SK-N-SH treated with all-trans-retinoic acid at 6 μM for 48 hours (cell line): ENCODE measurements at regions not wholly inside any gene's neighbourhood (a gene's known extent, or its start where the extent isn't known, plus 50 kb on each side); places are given as distances from the start of the nearest gene placed in this dataset.

Experiments
- ARNTL ChIP-seq: fragments of 450-650 bp; formaldehyde crosslinking; IDR thresholded peaks from 2 replicates; pipeline ENCODE4 v1.5.0; 2020; ENCODE audit warnings: low read depth, mild to moderate bottlenecking, moderate library complexity, borderline replicate concordance
- PPARA ChIP-seq: fragments of 250-450 bp; sonication (Bioruptor Pico); IDR thresholded peaks from 2 replicates; pipeline ENCODE4 v1.5.0; 2020; ENCODE audit warnings: mild to moderate bottlenecking, borderline replicate concordance
- ZNF565 ChIP-seq: fragments of 450-650 bp; formaldehyde crosslinking; conservative IDR thresholded peaks from 2 replicates; pipeline ENCODE4 v1.5.0; 2020; ENCODE audit warnings: low read depth, mild to moderate bottlenecking, moderate library complexity
- ZNF70 ChIP-seq: fragments of 450-650 bp; formaldehyde crosslinking; IDR thresholded peaks from 2 replicates; pipeline ENCODE4 v1.5.0; 2020; ENCODE audit warnings: mild to moderate bottlenecking, moderate library complexity
- TF ChIP-seq, protein P1 (sequence below): fragments of 250-450 bp; sonication (Bioruptor Pico); IDR thresholded peaks from 2 replicates; pipeline ENCODE4 v1.8.0; 2020; ENCODE audit warnings: mild to moderate bottlenecking, moderate library complexity, borderline replicate concordance
- TF ChIP-seq, protein P2 (sequence below): fragments of 250-450 bp; sonication (Bioruptor Pico); IDR thresholded peaks from 2 replicates; pipeline ENCODE4 v1.5.1; 2020; ENCODE audit warnings: low read depth, mild to moderate bottlenecking, moderate library complexity

DNA sequence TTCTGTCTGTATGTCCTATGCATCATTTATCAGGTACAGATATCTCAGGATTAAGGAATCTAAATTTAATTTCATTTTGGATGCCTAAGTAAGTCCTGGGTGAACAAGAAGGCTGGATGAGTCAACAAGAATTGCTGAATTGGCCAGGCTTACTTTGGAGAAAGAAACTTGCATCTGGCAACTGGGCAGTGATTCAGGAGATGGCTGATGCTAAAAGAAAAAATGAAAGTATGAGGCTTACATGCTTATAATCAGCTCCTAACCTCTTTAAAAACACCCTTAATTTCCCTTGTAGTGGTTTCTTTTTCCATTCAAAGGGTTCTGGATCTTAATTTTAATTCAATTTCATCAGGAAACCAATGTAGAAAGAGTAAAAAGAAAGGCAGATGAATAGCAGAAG lies 228.8 kb upstream of the PEX5L start:
- TF ChIP-seq, protein P1, sequence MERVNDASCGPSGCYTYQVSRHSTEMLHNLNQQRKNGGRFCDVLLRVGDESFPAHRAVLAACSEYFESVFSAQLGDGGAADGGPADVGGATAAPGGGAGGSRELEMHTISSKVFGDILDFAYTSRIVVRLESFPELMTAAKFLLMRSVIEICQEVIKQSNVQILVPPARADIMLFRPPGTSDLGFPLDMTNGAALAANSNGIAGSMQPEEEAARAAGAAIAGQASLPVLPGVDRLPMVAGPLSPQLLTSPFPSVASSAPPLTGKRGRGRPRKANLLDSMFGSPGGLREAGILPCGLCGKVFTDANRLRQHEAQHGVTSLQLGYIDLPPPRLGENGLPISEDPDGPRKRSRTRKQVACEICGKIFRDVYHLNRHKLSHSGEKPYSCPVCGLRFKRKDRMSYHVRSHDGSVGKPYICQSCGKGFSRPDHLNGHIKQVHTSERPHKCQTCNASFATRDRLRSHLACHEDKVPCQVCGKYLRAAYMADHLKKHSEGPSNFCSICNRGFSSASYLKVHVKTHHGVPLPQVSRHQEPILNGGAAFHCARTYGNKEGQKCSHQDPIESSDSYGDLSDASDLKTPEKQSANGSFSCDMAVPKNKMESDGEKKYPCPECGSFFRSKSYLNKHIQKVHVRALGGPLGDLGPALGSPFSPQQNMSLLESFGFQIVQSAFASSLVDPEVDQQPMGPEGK (CRISPR knock-in tag) = no peak
- TF ChIP-seq ZNF565 (CRISPR knock-in tag) (no peak), ZNF70 (CRISPR knock-in tag) (no peak), ARNTL (CRISPR knock-in tag) (no peak), PPARA (no peak)
- TF ChIP-seq, protein P2, sequence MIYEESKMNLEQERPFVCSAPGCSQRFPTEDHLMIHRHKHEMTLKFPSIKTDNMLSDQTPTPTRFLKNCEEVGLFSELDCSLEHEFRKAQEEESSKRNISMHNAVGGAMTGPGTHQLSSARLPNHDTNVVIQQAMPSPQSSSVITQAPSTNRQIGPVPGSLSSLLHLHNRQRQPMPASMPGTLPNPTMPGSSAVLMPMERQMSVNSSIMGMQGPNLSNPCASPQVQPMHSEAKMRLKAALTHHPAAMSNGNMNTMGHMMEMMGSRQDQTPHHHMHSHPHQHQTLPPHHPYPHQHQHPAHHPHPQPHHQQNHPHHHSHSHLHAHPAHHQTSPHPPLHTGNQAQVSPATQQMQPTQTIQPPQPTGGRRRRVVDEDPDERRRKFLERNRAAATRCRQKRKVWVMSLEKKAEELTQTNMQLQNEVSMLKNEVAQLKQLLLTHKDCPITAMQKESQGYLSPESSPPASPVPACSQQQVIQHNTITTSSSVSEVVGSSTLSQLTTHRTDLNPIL = no peak
